Ishikawa (cell line): ENCODE measurements at regions not wholly inside any gene's neighbourhood (a gene's known extent, or its start where the extent isn't known, plus 50 kb on each side); places are given as distances from the start of the nearest gene placed in this dataset.

Experiments used
- CREB1 ChIP-seq: IDR thresholded peaks from 2 replicates; pipeline ENCODE4 v1.6.1; 2012; ENCODE audit warnings: low read depth
- EGR1 ChIP-seq: IDR thresholded peaks from 2 replicates; pipeline ENCODE4 v1.6.1; 2012
- EP300 ChIP-seq: IDR thresholded peaks from 2 replicates; pipeline ENCODE4 v1.6.1; 2012; ENCODE audit warnings: borderline replicate concordance
- RAD21 ChIP-seq: IDR thresholded peaks from 2 replicates; pipeline ENCODE4 v1.6.1; 2012; ENCODE audit warnings: low read depth
- REST ChIP-seq: IDR thresholded peaks from 2 replicates; pipeline ENCODE4 v1.6.1; 2012; ENCODE audit warnings: low read depth, mild to moderate bottlenecking
- TAF1 ChIP-seq: IDR thresholded peaks from 2 replicates; pipeline ENCODE4 v1.6.1; 2012; ENCODE audit warnings: low read depth, mild to moderate bottlenecking
- TCF12 ChIP-seq: IDR thresholded peaks from 2 replicates; pipeline ENCODE4 v1.6.1; 2012; ENCODE audit warnings: low read depth
- TEAD4 ChIP-seq: IDR thresholded peaks from 2 replicates; pipeline ENCODE4 v1.6.1; 2012
- YY1 ChIP-seq: IDR thresholded peaks from 2 replicates; pipeline ENCODE4 v1.6.1; 2012; ENCODE audit warnings: low read depth
- TF ChIP-seq, protein P1 (sequence below): IDR thresholded peaks from 2 replicates; pipeline ENCODE4 v1.6.1; 2012
- TF ChIP-seq, protein P2 (sequence below): IDR thresholded peaks from 2 replicates; pipeline ENCODE4 v1.6.1; 2012

DNA sequence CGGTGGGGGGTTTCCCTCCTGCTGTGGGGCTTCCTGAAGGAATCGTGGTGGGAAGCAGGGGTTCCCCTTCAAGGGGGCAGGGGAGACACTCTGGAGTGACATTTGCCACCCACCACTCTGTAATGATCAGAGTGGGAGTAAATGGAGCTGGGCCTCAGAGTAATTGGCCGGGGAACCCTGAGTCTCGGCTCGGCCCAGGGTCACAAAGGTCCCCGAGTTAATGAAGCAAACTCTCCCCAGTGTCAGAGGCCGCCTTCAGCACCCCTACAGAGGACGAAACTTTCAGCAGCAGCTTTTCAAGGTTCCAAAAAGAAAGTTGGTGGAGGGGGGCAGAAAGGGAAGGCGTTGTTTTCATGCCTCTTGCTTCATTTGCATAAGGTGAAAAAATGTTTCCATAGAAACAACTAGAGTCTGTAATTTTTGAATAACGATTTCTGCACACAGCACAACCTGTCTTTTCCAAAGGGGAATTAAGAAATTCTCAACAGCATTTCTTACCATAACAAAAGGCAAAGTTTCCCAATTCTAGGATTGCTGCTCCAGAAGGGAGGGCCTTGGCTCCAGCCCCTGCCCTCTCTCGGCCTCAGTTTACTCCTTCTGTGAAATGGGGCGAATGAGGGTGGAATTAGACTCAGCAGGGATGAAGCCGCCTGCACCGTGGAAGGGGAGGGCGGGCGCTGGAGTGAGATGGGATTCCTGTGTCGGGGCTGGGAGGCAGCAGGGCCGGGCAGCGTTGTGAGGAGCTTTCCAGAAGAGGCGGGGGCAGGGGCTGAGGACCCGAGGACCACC lies 67.0 kb upstream of the BEGAIN start:
- TF ChIP-seq YY1 (no peak), EP300 (no peak), REST (no peak), TAF1 (no peak), CREB1 (no peak), TEAD4 (no peak), EGR1 (no peak), RAD21 (no peak), TCF12 (no peak)
- TF ChIP-seq, protein P1, sequence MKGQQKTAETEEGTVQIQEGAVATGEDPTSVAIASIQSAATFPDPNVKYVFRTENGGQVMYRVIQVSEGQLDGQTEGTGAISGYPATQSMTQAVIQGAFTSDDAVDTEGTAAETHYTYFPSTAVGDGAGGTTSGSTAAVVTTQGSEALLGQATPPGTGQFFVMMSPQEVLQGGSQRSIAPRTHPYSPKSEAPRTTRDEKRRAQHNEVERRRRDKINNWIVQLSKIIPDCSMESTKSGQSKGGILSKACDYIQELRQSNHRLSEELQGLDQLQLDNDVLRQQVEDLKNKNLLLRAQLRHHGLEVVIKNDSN = no peak
- TF ChIP-seq, protein P2, sequence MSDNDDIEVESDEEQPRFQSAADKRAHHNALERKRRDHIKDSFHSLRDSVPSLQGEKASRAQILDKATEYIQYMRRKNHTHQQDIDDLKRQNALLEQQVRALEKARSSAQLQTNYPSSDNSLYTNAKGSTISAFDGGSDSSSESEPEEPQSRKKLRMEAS = no peak
